Fibroblast of the aortic adventitia (primary cell): ENCODE measurements at regions not wholly inside any gene's neighbourhood (a gene's known extent, or its start where the extent isn't known, plus 50 kb on each side); places are given as distances from the start of the nearest gene placed in this dataset.
"Not testable (repeated sequence)": the region's sequence is repeated elsewhere in the genome, so short reads cannot be mapped to it uniquely, and the experiment has no call there.

Source experiments
- DNase-seq: peaks from one replicate; pipeline ENCODE4 v3.0.0-alpha.2; 2010; ENCODE audit warnings: low read depth
- H3K4me3 ChIP-seq: 2 replicates; pipeline ENCODE4 v1.5.1; 2011; ENCODE audit warnings: low read depth, mild to moderate bottlenecking, control low read depth, low read length, moderate library complexity
- TF ChIP-seq, protein P1 (sequence below): IDR thresholded peaks from 2 replicates; pipeline ENCODE4 v1.5.1; 2011; ENCODE audit warnings: mild to moderate bottlenecking, low read length, control low read depth, inconsistent platforms; ENCODE audit not compliant: insufficient read depth

DNA sequence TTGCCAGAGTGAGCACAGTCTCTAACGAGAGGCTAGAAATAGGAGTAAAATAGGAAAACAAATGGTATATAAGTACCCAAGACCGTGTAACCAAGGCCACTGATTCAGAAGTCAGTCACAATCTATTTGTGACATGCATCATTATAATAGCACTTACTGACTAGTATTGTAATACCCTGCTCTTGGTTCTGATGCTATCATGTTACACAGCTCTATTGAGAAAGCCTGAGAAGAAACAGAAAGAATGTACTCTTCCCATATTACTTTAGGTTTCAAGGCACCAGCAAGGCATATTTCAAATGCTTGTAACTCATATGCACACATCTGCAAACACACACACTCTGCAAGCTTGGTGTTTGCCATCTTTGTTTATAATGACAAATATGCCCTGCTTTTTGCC lies 746.4 kb downstream of the SLC4A3 start:
- TF ChIP-seq, protein P1, sequence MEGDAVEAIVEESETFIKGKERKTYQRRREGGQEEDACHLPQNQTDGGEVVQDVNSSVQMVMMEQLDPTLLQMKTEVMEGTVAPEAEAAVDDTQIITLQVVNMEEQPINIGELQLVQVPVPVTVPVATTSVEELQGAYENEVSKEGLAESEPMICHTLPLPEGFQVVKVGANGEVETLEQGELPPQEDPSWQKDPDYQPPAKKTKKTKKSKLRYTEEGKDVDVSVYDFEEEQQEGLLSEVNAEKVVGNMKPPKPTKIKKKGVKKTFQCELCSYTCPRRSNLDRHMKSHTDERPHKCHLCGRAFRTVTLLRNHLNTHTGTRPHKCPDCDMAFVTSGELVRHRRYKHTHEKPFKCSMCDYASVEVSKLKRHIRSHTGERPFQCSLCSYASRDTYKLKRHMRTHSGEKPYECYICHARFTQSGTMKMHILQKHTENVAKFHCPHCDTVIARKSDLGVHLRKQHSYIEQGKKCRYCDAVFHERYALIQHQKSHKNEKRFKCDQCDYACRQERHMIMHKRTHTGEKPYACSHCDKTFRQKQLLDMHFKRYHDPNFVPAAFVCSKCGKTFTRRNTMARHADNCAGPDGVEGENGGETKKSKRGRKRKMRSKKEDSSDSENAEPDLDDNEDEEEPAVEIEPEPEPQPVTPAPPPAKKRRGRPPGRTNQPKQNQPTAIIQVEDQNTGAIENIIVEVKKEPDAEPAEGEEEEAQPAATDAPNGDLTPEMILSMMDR: no peak
- DNase-seq: peak; percentile 8
- H3K4me3 ChIP-seq: no peak overlapping the region

DNA sequence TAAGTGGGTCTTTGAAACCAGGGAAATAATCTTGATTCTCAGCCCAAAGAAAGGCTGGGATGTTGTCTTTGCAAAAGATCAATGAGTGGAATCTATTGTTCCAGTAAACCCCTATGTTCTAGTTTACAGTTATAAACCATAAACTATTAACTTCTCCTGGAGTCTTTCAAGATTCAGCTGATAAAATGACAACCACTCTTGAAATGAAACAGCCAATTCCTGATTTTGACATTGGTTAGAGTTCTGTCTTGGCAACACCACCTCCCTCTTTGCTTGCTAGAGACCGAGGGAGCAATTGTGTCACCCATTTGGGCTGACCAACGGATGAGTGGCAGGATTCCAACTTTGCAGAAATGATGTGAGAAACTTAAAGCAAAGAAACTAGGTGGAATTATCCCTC lies 746.9 kb downstream of the SLC4A3 start:
- no peak overlapping the region for H3K4me3 ChIP-seq
- DNase-seq: no peak
- TF ChIP-seq, protein P1: no peak

DNA sequence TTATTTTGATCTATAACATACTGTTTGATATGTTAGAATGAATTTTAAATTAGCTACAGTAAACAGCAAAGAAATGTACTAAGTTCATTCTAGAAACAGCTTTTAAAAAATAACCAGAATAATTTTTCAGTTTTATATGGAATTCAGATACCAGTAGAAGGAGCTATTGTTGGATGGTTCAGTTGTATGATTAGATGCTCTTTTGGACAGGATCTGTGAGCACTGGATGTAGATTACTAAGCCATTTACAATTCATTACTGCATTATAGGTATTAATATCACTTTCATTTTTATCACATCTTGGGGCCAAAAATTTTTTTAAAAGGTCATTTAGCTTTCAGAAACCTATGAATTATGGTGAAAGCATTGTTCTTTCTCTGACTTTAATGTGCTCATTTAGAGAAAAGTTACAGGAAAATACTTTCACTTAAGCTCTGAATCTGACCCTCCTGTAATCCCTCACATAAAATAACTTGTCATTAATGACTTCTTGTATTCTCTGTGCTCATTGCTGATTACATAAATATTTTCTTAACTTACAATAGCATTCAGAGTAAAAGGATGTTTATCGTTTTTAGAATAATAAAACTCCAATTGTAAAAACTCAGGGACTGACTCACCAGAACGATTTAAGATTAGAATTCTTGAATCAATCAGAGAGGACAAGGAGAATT lies 750.2 kb downstream of the SLC4A3 start:
- peak; percentile 19 for DNase-seq
- H3K4me3 ChIP-seq: no peak overlapping the region
- TF ChIP-seq, protein P1: no peak

DNA sequence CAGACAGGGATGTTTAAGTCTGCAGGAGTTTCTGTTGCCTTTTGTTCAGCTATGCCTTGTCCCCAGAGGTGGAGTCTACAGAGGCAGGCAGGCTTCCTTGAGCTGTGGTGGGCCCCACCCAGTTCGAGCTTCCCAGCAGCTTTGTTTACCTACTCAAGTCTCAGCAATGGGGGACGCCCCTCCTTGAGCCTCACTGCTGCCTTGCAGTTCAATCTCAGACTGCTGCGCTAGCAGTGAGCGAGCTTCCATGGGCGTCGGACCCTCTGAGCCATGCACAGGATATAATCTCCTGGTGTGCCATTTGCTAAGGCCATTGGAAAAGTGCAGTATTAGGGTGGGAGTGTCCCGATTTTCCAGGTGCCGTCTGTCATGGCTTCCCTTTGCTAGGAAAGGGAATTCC lies 760.3 kb downstream of the SLC4A3 start:
- not testable (repeated sequence) for H3K4me3 ChIP-seq, DNase-seq

DNA sequence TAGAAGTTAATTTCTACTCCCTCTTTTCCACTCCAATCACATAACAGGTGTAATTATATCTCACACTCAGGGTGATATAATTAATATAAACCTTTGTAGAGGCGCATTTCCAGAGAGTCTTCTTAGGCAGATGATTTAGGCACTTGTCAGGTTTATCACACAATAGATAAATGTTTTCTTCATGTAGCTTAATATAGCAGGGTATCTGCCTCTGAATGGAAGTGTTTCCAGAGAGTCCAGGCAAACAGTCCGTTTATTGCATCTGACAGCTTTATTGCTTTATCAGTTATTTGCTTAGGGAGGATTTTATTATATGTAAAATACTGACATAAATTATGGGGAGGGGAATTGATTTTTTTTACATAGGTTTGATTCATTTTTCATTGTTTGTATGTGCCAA lies 766.3 kb downstream of the SLC4A3 start:
- TF ChIP-seq, protein P1: no peak
- H3K4me3 ChIP-seq: no peak overlapping the region
- no peak for DNase-seq

DNA sequence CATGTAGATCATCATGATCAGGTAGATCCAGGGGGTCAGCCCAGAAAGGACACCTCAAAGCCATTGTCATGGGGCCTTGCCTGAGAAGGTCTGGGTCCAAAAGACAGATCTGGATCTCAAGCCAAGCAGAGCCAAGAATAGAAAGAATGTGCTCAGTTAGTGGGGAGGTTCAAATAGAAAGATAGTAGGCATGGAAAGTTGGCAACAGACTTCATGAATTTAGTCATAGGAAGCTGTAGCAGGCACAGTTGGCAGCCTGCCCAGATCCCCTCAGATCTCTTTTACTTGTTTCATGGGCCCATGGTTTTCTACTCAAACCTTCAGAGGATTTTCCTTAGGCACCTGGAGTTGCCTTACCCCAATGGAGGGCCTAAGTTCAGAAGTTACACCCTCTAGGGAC lies 767.0 kb downstream of the SLC4A3 start:
- peak; percentile 80 for DNase-seq
- H3K4me3 ChIP-seq: no peak overlapping the region
- TF ChIP-seq, protein P1: no peak

DNA sequence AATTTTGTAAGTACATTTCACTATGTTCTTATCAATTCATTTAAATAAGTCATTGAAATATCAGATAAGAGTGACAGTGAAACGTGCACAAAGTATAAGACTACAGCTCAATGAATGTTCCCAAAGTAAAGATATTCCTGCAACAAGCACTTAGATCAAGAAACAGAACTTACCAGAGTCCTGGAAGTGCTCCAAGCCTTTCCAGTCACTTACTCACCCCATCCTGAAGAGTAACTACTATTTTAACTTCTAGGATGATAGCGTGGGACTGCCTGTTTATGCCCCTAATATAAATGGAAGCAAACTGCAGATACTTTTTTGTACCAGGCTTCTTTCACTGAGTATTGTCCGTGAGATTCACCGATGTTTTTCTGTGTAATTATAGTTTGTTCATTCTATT lies 768.9 kb downstream of the SLC4A3 start:
- TF ChIP-seq, protein P1: no peak
- DNase-seq: peak; percentile 87
- H3K4me3 ChIP-seq: no peak overlapping the region
